H1 (cell line): ENCODE measurements at regions not wholly inside any gene's neighbourhood (a gene's known extent, or its start where the extent isn't known, plus 50 kb on each side); places are given as distances from the start of the nearest gene placed in this dataset.

Source experiments
- TF ChIP-seq, protein P1 (sequence below): fragments of 300-600 bp; sonication (generic); IDR thresholded peaks from 2 replicates; pipeline ENCODE4 v1.7.1; 2012; ENCODE audit warnings: low read length, moderate library complexity, mild to moderate bottlenecking, inconsistent platforms; ENCODE audit not compliant: insufficient replicate concordance

DNA sequence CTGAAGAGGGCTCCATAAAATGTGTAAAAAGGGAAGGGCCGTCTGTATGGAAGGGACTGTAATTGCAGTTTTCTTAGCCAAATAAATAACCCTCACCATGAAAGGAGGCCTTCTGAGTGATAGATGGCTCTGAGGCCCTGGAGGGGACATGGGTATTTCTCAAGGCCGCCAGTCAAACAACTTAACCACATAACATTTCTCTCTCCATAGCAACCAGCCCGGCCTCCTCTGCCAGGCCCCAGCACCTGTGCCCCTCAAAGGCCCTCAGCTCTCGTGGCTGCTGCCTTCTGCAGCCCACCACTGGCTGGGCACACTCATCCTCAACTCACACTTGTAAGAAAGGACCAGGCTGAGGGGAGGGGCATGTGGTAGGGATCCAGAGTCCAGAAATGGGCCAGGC is 57.0 kb upstream of the GJB5 start (continued):
- TF ChIP-seq, protein P1, sequence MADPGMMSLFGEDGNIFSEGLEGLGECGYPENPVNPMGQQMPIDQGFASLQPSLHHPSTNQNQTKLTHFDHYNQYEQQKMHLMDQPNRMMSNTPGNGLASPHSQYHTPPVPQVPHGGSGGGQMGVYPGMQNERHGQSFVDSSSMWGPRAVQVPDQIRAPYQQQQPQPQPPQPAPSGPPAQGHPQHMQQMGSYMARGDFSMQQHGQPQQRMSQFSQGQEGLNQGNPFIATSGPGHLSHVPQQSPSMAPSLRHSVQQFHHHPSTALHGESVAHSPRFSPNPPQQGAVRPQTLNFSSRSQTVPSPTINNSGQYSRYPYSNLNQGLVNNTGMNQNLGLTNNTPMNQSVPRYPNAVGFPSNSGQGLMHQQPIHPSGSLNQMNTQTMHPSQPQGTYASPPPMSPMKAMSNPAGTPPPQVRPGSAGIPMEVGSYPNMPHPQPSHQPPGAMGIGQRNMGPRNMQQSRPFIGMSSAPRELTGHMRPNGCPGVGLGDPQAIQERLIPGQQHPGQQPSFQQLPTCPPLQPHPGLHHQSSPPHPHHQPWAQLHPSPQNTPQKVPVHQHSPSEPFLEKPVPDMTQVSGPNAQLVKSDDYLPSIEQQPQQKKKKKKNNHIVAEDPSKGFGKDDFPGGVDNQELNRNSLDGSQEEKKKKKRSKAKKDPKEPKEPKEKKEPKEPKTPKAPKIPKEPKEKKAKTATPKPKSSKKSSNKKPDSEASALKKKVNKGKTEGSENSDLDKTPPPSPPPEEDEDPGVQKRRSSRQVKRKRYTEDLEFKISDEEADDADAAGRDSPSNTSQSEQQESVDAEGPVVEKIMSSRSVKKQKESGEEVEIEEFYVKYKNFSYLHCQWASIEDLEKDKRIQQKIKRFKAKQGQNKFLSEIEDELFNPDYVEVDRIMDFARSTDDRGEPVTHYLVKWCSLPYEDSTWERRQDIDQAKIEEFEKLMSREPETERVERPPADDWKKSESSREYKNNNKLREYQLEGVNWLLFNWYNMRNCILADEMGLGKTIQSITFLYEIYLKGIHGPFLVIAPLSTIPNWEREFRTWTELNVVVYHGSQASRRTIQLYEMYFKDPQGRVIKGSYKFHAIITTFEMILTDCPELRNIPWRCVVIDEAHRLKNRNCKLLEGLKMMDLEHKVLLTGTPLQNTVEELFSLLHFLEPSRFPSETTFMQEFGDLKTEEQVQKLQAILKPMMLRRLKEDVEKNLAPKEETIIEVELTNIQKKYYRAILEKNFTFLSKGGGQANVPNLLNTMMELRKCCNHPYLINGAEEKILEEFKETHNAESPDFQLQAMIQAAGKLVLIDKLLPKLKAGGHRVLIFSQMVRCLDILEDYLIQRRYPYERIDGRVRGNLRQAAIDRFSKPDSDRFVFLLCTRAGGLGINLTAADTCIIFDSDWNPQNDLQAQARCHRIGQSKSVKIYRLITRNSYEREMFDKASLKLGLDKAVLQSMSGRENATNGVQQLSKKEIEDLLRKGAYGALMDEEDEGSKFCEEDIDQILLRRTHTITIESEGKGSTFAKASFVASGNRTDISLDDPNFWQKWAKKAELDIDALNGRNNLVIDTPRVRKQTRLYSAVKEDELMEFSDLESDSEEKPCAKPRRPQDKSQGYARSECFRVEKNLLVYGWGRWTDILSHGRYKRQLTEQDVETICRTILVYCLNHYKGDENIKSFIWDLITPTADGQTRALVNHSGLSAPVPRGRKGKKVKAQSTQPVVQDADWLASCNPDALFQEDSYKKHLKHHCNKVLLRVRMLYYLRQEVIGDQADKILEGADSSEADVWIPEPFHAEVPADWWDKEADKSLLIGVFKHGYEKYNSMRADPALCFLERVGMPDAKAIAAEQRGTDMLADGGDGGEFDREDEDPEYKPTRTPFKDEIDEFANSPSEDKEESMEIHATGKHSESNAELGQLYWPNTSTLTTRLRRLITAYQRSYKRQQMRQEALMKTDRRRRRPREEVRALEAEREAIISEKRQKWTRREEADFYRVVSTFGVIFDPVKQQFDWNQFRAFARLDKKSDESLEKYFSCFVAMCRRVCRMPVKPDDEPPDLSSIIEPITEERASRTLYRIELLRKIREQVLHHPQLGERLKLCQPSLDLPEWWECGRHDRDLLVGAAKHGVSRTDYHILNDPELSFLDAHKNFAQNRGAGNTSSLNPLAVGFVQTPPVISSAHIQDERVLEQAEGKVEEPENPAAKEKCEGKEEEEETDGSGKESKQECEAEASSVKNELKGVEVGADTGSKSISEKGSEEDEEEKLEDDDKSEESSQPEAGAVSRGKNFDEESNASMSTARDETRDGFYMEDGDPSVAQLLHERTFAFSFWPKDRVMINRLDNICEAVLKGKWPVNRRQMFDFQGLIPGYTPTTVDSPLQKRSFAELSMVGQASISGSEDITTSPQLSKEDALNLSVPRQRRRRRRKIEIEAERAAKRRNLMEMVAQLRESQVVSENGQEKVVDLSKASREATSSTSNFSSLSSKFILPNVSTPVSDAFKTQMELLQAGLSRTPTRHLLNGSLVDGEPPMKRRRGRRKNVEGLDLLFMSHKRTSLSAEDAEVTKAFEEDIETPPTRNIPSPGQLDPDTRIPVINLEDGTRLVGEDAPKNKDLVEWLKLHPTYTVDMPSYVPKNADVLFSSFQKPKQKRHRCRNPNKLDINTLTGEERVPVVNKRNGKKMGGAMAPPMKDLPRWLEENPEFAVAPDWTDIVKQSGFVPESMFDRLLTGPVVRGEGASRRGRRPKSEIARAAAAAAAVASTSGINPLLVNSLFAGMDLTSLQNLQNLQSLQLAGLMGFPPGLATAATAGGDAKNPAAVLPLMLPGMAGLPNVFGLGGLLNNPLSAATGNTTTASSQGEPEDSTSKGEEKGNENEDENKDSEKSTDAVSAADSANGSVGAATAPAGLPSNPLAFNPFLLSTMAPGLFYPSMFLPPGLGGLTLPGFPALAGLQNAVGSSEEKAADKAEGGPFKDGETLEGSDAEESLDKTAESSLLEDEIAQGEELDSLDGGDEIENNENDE, result no peak
